ENCODE measurements at regions not wholly inside any gene's neighbourhood (a gene's known extent, or its start where the extent isn't known, plus 50 kb on each side); places are given as distances from the start of the nearest gene placed in this dataset.

DNA sequence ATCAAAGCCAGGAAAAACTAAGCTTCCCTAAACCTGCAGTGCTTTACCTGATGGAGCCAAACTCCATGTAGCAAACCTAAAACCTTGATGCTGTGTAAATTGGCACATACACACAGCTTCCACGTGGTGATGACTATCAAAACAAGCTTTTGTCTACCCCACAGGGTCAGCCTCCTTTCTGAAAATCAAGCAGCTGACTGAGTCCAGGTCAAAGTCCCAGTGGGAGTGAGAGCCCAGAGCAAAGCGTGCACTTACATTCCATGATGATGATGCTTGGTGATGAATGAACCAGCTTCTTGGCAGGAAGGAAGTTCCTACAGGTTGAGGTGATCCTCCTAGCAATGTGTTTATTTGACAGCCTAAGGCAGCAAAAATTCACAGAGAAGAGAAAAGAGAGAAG is 630.0 kb upstream of the TBX3 start:
- H3K36me3 Mint-ChIP-seq (ENCODE audit: insufficient read depth, unreplicated experiment): no peaks in the 10 kb centered on the region
- no peak for DNase-seq
- no TSS peak for BruUV-seq (replicated peaks)
- intact Hi-C loops (cut with micrococcal nuclease; ENCODE audit: unreplicated experiment): no loop called here
- H3K4me1 Mint-ChIP-seq (ENCODE audit: low read depth, unreplicated experiment): no peaks in the 10 kb centered on the region
- no peak overlapping the region for H3K4me3 Mint-ChIP-seq (ENCODE audit: low read depth, unreplicated experiment)
- TF ChIP-seq, protein P1, sequence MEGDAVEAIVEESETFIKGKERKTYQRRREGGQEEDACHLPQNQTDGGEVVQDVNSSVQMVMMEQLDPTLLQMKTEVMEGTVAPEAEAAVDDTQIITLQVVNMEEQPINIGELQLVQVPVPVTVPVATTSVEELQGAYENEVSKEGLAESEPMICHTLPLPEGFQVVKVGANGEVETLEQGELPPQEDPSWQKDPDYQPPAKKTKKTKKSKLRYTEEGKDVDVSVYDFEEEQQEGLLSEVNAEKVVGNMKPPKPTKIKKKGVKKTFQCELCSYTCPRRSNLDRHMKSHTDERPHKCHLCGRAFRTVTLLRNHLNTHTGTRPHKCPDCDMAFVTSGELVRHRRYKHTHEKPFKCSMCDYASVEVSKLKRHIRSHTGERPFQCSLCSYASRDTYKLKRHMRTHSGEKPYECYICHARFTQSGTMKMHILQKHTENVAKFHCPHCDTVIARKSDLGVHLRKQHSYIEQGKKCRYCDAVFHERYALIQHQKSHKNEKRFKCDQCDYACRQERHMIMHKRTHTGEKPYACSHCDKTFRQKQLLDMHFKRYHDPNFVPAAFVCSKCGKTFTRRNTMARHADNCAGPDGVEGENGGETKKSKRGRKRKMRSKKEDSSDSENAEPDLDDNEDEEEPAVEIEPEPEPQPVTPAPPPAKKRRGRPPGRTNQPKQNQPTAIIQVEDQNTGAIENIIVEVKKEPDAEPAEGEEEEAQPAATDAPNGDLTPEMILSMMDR (IDR thresholded peaks at IDR 0.05; ENCODE audit: unreplicated experiment): no peak
- no peaks in the 10 kb centered on the region for H3K27me3 Mint-ChIP-seq (ENCODE audit: unreplicated experiment)
- H3K9me3 Mint-ChIP-seq (ENCODE audit: low read depth, unreplicated experiment): peaks cover 17% of the 10 kb centered on the region
- H3K27ac Mint-ChIP-seq (ENCODE audit: unreplicated experiment): no peak overlapping the region
- CTCF ChIA-PET: no interaction called here

DNA sequence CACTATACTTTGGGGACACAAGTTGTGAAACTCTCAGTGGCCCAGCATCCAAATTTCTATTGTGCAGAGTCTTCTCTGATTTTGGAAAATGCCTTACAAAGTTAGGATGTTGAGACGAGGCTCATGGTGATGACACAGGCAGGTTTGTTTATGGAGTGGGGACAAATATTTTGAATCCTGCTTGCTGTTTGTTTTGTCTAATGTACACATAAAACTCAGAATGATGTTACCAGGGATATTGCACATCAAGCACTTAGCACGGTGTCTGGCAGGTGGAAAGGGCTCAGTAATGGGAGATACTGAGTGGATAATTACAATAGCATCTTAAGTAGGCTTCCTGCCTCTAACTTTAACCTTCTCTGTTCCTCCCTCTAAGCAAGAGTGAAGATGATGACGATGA is 628.9 kb upstream of the TBX3 start:
- no peaks in the 10 kb centered on the region for H3K36me3 Mint-ChIP-seq (ENCODE audit: insufficient read depth, unreplicated experiment)
- intact Hi-C loops (cut with micrococcal nuclease; ENCODE audit: unreplicated experiment): no loop called here
- H3K4me3 Mint-ChIP-seq (ENCODE audit: low read depth, unreplicated experiment): no peak overlapping the region
- CTCF ChIA-PET: no interaction called here
- BruUV-seq (replicated peaks): no TSS peak
- H3K4me1 Mint-ChIP-seq (ENCODE audit: low read depth, unreplicated experiment): no peaks in the 10 kb centered on the region
- H3K27ac Mint-ChIP-seq (ENCODE audit: unreplicated experiment): no peak overlapping the region
- peaks cover 24% of the 10 kb centered on the region for H3K9me3 Mint-ChIP-seq (ENCODE audit: low read depth, unreplicated experiment)
- no peak for DNase-seq
- TF ChIP-seq, protein P1 (IDR thresholded peaks at IDR 0.05; ENCODE audit: unreplicated experiment): no peak
- H3K27me3 Mint-ChIP-seq (ENCODE audit: unreplicated experiment): no peaks in the 10 kb centered on the region

- CTCF ChIA-PET: no interaction called here
- Mint-ChIP-seq H3K9me3 (ENCODE audit: low read depth, unreplicated experiment) (peaks cover 26% of the 10 kb centered on the region), H3K36me3 (ENCODE audit: insufficient read depth, unreplicated experiment) (no peaks in the 10 kb centered on the region), H3K4me1 (ENCODE audit: low read depth, unreplicated experiment) (no peaks in the 10 kb centered on the region), H3K4me3 (ENCODE audit: low read depth, unreplicated experiment) (no peak overlapping the region), H3K27me3 (ENCODE audit: unreplicated experiment) (no peaks in the 10 kb centered on the region), H3K27ac (ENCODE audit: unreplicated experiment) (no peak overlapping the region)
- intact Hi-C loops (cut with micrococcal nuclease; ENCODE audit: unreplicated experiment): no loop called here
- no peak for DNase-seq
- BruUV-seq (replicated peaks): no TSS peak
- TF ChIP-seq, protein P1 (IDR thresholded peaks at IDR 0.05; ENCODE audit: unreplicated experiment): no peak
Observed at GRCh38 chr12:115311875-115312274, 627.9 kb upstream of the TBX3 start.

- intact Hi-C loops (cut with micrococcal nuclease; ENCODE audit: unreplicated experiment): no loop called here
- CTCF ChIA-PET: no interaction called here
- TF ChIP-seq, protein P1 (IDR thresholded peaks at IDR 0.05; ENCODE audit: unreplicated experiment): no peak
- H3K4me1 Mint-ChIP-seq (ENCODE audit: low read depth, unreplicated experiment): no peaks in the 10 kb centered on the region
- DNase-seq: no peak
- H3K9me3 Mint-ChIP-seq (ENCODE audit: low read depth, unreplicated experiment): peaks cover 16% of the 10 kb centered on the region
- H3K36me3 Mint-ChIP-seq (ENCODE audit: insufficient read depth, unreplicated experiment): no peaks in the 10 kb centered on the region
- no TSS peak for BruUV-seq (replicated peaks)
- no peak overlapping the region for H3K4me3 Mint-ChIP-seq (ENCODE audit: low read depth, unreplicated experiment)
- H3K27ac Mint-ChIP-seq (ENCODE audit: unreplicated experiment): no peak overlapping the region
- H3K27me3 Mint-ChIP-seq (ENCODE audit: unreplicated experiment): no peaks in the 10 kb centered on the region
Observed at GRCh38 chr12:115308918-115309317, 624.9 kb upstream of the TBX3 start.

- Mint-ChIP-seq H3K4me3 (ENCODE audit: low read depth, unreplicated experiment) (no peak overlapping the region), H3K4me1 (ENCODE audit: low read depth, unreplicated experiment) (no peaks in the 10 kb centered on the region), H3K27ac (ENCODE audit: unreplicated experiment) (no peak overlapping the region), H3K9me3 (ENCODE audit: low read depth, unreplicated experiment) (peaks cover 21% of the 10 kb centered on the region), H3K27me3 (ENCODE audit: unreplicated experiment) (no peaks in the 10 kb centered on the region), H3K36me3 (ENCODE audit: insufficient read depth, unreplicated experiment) (no peaks in the 10 kb centered on the region)
- intact Hi-C loops (cut with micrococcal nuclease; ENCODE audit: unreplicated experiment): no loop called here
- CTCF ChIA-PET: no interaction called here
- no TSS peak for BruUV-seq (replicated peaks)
- TF ChIP-seq, protein P1 (IDR thresholded peaks at IDR 0.05; ENCODE audit: unreplicated experiment): no peak
- no peak for DNase-seq
Observed at GRCh38 chr12:115306380-115306779, 622.4 kb upstream of the TBX3 start.

All from Calu3 (cell line).